Retinal pigment epithelial cell (primary cell): ENCODE measurements at regions not wholly inside any gene's neighbourhood (a gene's known extent, or its start where the extent isn't known, plus 50 kb on each side); places are given as distances from the start of the nearest gene placed in this dataset.

ENCODE experiments used
- DNase-seq: peaks from one replicate; pipeline ENCODE4 v3.0.0-alpha.2; 2010; ENCODE audit warnings: low read depth
- H3K4me3 ChIP-seq: 2 replicates; pipeline ENCODE4 v1.5.1; 2011; ENCODE audit warnings: mild to moderate bottlenecking, low read length, control low read depth, moderate library complexity
- CTCF ChIP-seq: conservative IDR thresholded peaks from 2 replicates; pipeline ENCODE4 v1.5.1; 2011; ENCODE audit warnings: low read depth, low read length, control low read depth, inconsistent platforms

- no peak for DNase-seq
- H3K4me3 ChIP-seq = no peak overlapping the region
- no peak for TF ChIP-seq CTCF
Measured at GRCh38 chr14:36449903-36450302, 70.1 kb downstream of the NKX2-1 start.

GRCh38 chr14:36443374-36443773 is 76.7 kb downstream of the NKX2-1 start:
- DNase-seq = no peak
- no peak for TF ChIP-seq CTCF
- H3K4me3 ChIP-seq = no peak overlapping the region

GRCh38 chr14:36442824-36443241 is 77.2 kb downstream of the NKX2-1 start:
- DNase-seq = no peak
- no peak overlapping the region for H3K4me3 ChIP-seq
- no peak for TF ChIP-seq CTCF

- DNase-seq = no peak
- no peak for TF ChIP-seq CTCF
- H3K4me3 ChIP-seq = no peak overlapping the region
Measured at GRCh38 chr14:36441283-36441682, 78.7 kb downstream of the NKX2-1 start.

- no peak for TF ChIP-seq CTCF
- no peak for DNase-seq
- no peak overlapping the region for H3K4me3 ChIP-seq
Measured at GRCh38 chr14:36439766-36440165, 80.3 kb downstream of the NKX2-1 start.

GRCh38 chr14:36438883-36439282 is 81.1 kb downstream of the NKX2-1 start:
- DNase-seq = no peak
- no peak overlapping the region for H3K4me3 ChIP-seq
- no peak for TF ChIP-seq CTCF

- no peak for DNase-seq
- H3K4me3 ChIP-seq = no peak overlapping the region
- TF ChIP-seq CTCF = no peak
Measured at GRCh38 chr14:36430662-36431084, 89.4 kb downstream of the NKX2-1 start.
